ENCODE measurements at regions not wholly inside any gene's neighbourhood (a gene's known extent, or its start where the extent isn't known, plus 50 kb on each side); places are given as distances from the start of the nearest gene placed in this dataset.

- TF ChIP-seq CTCF (IDR thresholded peaks at IDR 0.05; ENCODE audit: extremely low read depth in 1 of 2, insufficient read depth in 1 of 2, low read depth in 1 of 2, low read length in 2 of 2): no peak
- TF ChIP-seq POLR2AphosphoS5 (IDR thresholded peaks at IDR 0.05; ENCODE audit: insufficient read depth, low read depth, low read length): no peak
- no peak for TF ChIP-seq POLR2A (IDR thresholded peaks at IDR 0.05; ENCODE audit: low read depth, low read length)
- TF ChIP-seq GATA2 (IDR thresholded peaks at IDR 0.05; ENCODE audit: insufficient read depth, insufficient read length, low read depth, low read length): no peak
- TF ChIP-seq EZH2 (IDR thresholded peaks at IDR 0.05; ENCODE audit: borderline replicate concordance, low read depth, low read length, severe bottlenecking): no peak
- no peak for TF ChIP-seq MYC (IDR thresholded peaks at IDR 0.05; ENCODE audit: low read depth, low read length)
- TF ChIP-seq MAX (IDR thresholded peaks at IDR 0.05; ENCODE audit: insufficient read depth, insufficient read length): no peak
These were observed 337.1 kb upstream of the GLI3 start for GRCh38 chr7:42573881-42574672.
